GM19025 (cell line): ENCODE measurements at regions not wholly inside any gene's neighbourhood (a gene's known extent, or its start where the extent isn't known, plus 50 kb on each side); places are given as distances from the start of the nearest gene placed in this dataset.

Experiments
- ATAC-seq: cut with Tn5 transposase; IDR thresholded peaks from one replicate; pipeline ENCODE4 v1.9.1; 2021; ENCODE audit warnings: mild to moderate bottlenecking, low read depth, moderate library complexity; ENCODE audit not compliant: unreplicated experiment

DNA sequence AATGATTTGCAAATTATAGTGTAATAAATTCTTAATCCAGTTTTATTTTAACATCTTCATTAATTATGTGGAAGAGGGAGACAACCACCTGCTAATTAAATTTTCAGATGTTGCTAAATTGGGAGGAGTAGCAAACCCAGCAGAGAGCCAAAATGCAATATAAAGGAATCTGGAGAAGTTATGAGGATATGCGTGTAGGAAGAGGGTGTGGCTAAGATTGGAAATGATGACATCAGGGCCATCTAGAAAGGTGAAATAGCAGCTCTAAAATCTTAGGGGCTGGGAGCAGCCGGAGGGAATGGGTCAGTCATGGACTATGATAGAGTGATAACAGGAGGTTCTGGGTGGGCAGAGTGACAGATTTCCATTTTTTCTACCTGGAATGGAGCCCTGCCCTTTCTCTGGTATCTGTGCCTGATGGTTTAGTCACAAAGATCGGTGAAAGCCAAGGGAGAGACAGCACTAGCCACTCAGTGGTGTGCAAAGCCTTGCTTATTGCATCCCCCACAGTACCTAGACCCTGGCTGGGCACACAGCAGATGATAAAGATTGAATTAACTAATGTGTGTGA lies 379.2 kb upstream of the CELF4 start:
- no peak for ATAC-seq

GRCh38 chr18:37937287-37937686 lies 371.7 kb upstream of the CELF4 start:
- ATAC-seq = no peak

DNA sequence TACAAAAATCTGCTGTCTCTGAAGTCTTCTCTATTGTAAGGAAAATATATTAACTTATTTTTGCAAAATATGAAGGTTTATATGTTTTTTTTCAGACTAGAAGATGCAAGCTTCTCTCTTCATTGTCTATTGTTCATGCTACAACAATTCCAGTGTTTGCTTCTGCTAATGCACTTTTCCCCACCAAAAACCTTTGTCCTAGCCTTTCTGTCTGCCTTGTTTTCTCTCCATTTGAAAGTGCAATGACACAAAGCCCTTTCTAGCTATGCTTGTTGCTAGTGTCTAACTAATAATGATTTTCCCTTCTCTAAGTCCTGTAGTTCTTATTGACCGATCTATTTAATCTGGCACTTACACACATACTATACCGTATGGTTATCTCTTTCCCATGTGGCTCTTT lies 369.5 kb upstream of the CELF4 start:
- no peak for ATAC-seq

GRCh38 chr18:37930640-37931039 lies 365.0 kb upstream of the CELF4 start:
- ATAC-seq = no peak

DNA sequence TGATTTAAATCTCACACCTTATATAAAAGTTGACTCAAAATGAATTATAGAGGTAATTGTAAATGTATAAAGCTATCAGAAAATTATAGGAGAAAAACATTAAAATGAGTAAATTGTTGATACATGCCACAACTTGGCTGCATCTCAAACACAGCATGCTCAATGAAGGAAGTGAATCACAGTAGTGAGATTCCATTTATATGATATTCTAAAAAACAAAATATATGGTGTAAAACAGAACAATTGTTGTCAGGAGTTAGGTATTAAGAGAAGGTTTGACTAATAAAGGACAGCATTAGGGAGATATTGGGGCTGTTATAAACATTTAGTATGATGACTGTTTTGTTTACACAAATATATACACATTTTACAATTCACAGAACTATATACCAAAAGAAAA lies 356.6 kb upstream of the CELF4 start:
- ATAC-seq = no peak

DNA sequence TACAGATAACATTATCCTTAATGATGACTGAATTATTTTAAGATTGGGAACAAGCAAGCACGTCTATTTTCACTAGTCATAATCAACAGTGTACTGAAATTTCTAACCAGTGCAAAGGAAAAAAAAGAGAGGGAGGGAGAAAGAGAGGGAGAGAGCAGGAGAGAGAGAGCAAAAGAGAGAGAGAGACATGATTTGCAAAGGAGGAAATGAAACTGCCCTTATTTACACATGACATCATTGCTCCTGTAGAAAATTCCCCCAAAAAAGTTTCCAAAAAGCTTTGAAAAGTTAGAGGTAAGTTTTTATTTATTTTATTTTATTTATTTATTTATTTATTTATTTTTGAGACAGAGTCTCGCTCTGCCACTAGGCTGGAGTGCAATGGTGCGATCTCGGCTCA lies 355.3 kb upstream of the CELF4 start:
- ATAC-seq = no peak

- no peak for ATAC-seq
Measured at GRCh38 chr18:37913051-37913450, 347.5 kb upstream of the CELF4 start.

GRCh38 chr18:37902344-37902743 lies 336.7 kb upstream of the CELF4 start:
- no peak for ATAC-seq

- ATAC-seq = no peak
Measured at GRCh38 chr18:37900326-37900725, 334.7 kb upstream of the CELF4 start.

- ATAC-seq = no peak
Measured at GRCh38 chr18:37889963-37890362, 324.4 kb upstream of the CELF4 start.

DNA sequence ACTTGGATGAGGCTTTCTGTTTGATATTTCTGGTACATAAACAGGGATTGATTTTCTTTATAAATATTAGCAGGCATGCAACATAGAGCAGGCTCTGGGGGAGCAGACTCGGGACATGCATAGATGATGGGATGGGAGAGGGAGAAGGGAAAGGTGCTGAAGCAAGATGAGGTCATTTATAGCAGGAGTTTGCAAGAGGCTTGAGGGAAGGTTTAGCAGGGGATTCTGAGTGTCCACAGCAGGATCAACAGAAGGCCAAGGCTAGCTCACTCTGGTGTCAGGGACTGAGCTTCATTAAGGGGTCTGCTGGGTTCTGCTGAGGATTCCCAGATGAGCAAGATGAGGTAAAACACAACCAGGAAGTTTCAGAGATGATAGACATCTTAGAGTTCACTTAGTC lies 309.1 kb upstream of the CELF4 start:
- ATAC-seq = no peak

DNA sequence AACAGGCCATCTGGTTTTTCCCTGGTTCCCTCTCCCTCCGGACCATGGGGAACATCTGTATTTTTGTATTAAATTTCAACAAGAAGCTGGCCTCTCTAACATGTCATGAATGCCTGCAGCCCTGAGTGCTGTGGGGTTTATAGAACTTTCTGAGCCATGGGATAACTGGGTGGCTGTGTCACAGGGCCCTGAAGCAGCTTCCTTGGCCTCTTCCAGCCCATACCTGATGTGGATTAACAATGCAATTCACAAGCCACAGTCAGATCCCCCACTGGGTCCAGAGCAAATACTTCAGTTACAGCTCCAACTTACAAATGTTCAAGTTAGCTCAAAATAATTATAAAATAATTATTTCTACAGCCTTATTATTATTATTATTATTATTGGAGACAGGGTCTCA lies 307.8 kb upstream of the CELF4 start:
- ATAC-seq = no peak

DNA sequence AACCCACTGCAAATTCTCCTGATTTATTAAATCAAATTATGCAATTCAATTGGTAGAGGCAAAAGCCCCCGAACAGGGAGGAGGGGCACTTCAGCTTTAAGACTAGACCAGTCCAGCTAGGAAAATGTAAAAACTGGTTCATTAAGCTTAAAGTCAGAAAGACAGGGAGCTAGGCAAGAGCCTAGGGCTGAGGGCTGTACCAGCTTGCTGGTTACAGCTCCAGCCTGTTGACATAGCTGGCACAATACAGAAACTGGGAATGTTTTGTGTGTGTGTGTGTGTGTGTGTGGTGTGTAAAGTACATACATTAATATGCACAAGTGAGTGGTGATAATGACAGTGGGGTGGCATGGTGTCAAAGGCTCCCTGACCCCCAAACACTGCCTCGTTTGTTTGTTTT lies 307.0 kb upstream of the CELF4 start:
- no peak for ATAC-seq

- no peak for ATAC-seq
Measured at GRCh38 chr18:37871561-37871960, 306.0 kb upstream of the CELF4 start.

- no peak for ATAC-seq
Measured at GRCh38 chr18:37869051-37869450, 303.5 kb upstream of the CELF4 start.

DNA sequence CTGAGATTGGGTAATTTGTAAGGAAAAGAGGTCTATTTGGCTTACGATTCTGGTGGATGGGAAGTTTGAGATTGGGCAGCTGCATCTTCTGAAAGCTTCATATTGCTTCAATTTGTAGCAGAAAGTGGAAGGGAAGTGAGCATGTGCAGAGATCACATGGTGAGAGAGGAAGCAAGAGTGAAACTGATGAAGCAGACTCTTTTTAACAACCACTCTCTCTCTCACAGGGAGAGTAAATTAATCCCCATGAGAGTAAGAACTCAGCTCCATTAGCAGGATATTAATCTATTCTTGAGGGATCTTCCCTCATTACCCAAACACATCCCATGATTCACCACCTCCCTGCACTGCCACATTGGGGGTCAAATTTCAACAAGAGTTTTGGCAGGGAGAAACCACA lies 298.5 kb upstream of the CELF4 start:
- no peak for ATAC-seq

DNA sequence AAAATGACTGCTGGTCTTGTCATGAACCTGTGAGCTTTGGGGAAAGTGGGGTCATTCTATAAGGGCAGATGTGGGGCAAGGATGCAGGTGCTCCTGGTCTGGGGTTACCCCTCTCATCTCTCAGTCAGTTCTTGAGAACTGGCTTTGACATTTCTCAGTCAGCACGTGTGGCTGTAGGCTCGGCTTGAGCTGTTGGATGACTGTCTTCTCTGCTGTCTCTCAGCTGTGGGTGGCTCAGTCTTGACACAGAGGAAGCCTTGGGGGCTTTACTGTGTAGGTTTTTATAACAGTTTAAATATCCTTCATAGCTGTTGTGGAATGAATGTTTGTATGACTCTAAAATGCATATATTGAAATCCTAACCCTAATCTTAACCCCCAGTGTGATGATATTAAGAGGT lies 296.4 kb upstream of the CELF4 start:
- ATAC-seq = no peak

GRCh38 chr18:37854396-37854795 lies 288.8 kb upstream of the CELF4 start:
- no peak for ATAC-seq

DNA sequence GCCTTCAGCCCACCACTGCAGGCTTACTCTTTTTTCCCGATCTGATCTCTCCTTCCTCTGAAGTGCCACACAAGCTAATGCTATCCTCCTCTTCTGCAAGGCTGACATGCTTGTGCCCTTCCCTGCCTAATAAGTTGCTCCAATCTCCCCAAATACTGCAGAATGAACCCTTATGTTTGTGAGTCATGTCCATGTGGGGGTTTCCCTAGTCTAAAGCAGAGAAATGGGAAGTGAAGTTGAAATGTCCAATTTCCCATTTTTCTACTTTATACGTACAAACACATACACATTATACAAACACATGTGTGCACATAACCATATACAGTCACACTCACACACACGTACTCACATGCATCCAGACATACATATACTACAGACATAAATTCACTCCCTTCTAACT lies 288.1 kb upstream of the CELF4 start:
- no peak for ATAC-seq

GRCh38 chr18:37852464-37852863 lies 286.9 kb upstream of the CELF4 start:
- no peak for ATAC-seq

DNA sequence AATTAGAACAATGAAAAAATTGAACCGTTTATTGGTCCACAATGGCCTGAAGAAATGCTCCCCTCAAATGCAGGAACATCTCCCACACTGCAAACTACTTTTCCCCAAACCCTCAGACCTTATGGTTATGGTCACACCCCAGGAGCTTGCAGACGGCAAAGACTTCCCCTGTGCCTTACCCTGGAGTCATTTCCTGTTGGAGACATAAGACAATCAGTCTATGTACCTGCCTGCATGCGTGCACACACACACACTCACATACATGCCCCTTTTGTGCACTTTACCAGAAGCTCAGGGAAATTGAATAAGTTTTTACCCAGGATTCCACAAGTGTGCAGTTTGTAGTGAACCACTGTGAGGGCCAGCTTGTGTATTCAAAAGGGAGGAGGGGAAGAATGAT lies 281.9 kb upstream of the CELF4 start:
- ATAC-seq = no peak

DNA sequence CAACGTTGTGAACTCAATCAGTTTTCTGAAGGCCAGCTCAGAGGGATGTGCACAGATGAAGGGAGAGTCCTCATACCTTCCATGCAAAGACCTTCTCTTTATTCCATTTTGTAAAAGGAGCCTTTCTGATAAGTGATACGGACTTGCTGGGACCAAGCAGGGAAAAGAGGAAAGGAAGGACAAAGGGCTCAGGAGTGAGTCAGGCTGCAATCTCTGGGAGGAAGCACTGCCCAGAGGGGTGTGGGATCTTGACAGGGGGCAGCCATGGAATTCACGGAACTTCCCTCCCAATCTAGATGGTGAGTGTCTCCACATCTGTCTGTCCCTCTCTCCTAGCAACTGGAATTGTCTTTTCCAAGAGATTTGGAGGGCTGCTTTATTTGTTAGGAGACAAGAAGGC lies 281.4 kb upstream of the CELF4 start:
- no peak for ATAC-seq

GRCh38 chr18:37845498-37845897 lies 279.9 kb upstream of the CELF4 start:
- no peak for ATAC-seq
